ENCODE measurements at regions not wholly inside any gene's neighbourhood (a gene's known extent, or its start where the extent isn't known, plus 50 kb on each side); places are given as distances from the start of the nearest gene placed in this dataset.

GRCh38 chr12:67442347-67442841 lies 173.2 kb downstream of the CAND1 start:
- TF ChIP-seq REST (IDR thresholded peaks at IDR 0.05; ENCODE audit: low read depth), result no peak
- no peak for TF ChIP-seq TCF12 (IDR thresholded peaks at IDR 0.05; ENCODE audit: low read depth)
- TF ChIP-seq CEBPB (IDR thresholded peaks at IDR 0.05), result no peak
- TF ChIP-seq TEAD4 (IDR thresholded peaks at IDR 0.05), result no peak
- TF ChIP-seq MAX (IDR thresholded peaks at IDR 0.05), result no peak
- no peak for TF ChIP-seq YY1 (IDR thresholded peaks at IDR 0.05; ENCODE audit: low read depth)
- no peak for TF ChIP-seq EP300 (IDR thresholded peaks at IDR 0.05; ENCODE audit: borderline replicate concordance)
- TF ChIP-seq CREB1 (IDR thresholded peaks at IDR 0.05; ENCODE audit: low read depth), result no peak
- no peak for TF ChIP-seq FOXM1 (IDR thresholded peaks at IDR 0.05; ENCODE audit: borderline replicate concordance, low read depth)
- no peak for TF ChIP-seq ZBTB7A (IDR thresholded peaks at IDR 0.05; ENCODE audit: low read depth)
- peak; percentile 71 for TF ChIP-seq NFIC (IDR thresholded peaks at IDR 0.05)
- TF ChIP-seq USF1 (IDR thresholded peaks at IDR 0.05), result no peak
- TF ChIP-seq RAD21 (IDR thresholded peaks at IDR 0.05; ENCODE audit: low read depth), result no peak

All from Ishikawa (cell line).